HG02885 (cell line): ENCODE measurements at regions not wholly inside any gene's neighbourhood (a gene's known extent, or its start where the extent isn't known, plus 50 kb on each side); places are given as distances from the start of the nearest gene placed in this dataset.
"Not testable (repeated sequence)": the region's sequence is repeated elsewhere in the genome, so short reads cannot be mapped to it uniquely, and the experiment has no call there.

ENCODE experiments used
- ATAC-seq: cut with Tn5 transposase; IDR thresholded peaks from one replicate; pipeline ENCODE4 v1.9.1; 2021; ENCODE audit warnings: mild to moderate bottlenecking; ENCODE audit not compliant: unreplicated experiment, poor library complexity

DNA sequence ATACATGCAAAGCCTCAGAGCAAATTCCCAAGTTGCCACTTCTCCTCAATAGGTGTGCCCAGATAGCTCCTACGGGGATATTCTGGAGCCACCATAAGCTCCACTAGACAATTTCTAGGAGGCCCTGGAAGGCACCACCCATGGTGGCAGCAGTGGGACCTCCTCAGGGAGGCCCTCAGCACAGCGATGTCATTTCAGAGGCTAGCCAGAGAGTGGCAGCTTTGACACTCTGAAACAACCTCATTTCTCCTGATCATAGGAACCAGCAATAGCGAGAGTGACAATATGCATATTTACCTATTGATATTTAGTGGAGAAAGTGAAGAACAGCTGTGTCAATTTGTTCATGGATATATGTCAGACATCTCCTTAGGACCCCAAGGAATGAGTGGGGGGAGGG, 612.3 kb downstream of the SOX5 start:
- no peak for ATAC-seq

DNA sequence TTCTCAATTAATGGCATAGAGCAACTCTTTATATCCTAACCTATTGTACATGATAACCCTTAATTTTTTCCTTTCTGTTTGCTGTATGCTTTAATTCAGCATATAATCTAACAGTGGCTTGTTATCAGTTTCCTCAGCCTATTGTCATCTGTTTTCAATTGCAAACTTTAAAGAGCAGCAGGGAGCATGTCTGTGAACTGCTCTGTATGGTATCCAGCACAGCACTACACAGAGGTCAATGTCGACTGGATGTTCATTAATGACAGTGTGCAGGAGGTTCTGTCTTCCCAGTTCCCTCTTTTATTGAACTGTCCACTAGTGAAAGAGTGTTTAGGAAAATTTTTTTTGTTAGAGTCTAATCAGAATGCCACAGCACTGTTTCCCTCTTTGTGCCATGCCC, 609.1 kb downstream of the SOX5 start:
- no peak for ATAC-seq

GRCh38 chr12:23342407-23342806, 607.1 kb downstream of the SOX5 start:
- ATAC-seq, result no peak

DNA sequence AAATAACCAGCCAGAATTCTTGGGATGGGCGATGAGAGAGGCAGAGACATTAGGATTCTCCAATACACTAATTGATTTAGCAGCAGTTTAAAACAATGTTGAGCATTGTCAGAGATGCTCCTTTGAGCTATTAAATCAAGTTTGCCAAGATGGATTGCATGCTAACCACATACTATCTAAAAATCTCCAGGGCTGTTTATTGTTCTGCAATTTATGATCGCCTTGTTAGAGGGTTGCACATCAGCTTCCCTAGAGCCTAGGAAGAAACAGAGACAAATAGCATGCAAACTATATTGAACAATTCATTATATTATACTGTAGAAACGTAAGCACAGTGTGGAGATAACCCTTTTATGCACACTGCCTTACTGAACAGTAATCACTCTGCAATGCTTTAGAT, 599.9 kb downstream of the SOX5 start:
- no peak for ATAC-seq

DNA sequence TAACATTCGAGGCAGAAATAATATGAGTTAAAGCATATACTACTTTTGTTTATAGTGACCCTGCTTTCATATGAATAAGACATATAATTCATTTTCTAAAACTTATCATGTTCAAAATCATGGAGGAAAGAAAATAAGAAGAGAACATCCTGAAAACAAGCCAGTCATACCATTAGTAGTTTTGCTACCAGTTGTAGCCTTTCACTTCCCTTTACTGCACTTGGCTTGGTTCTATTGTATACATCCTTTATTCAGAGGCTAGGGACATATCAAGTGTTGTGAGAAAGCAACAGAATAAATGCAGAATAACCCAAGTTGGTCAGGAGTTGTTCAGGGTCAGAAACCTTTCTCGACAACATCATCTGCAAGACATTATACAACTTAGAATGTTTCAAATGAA, 598.7 kb downstream of the SOX5 start:
- ATAC-seq, result peak; percentile 78

DNA sequence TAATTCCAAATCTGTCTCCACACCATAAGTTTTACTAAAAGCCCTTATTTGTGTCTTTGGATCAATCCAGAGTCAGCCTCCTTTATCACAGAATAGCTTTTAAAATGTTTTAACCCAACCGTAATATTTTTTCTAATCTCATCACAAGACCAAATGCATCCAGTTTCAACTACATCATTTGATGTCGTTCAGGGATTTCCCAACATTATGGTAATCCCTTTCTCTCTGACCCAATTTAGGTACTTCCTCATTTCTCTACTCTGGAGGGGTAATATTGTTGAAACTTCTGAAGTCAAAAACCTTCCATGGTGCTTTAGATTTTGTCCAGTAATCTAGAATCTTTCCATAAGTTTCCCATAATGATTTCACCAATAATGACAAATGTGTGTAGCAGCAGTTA, 596.8 kb downstream of the SOX5 start:
- ATAC-seq, result no peak

DNA sequence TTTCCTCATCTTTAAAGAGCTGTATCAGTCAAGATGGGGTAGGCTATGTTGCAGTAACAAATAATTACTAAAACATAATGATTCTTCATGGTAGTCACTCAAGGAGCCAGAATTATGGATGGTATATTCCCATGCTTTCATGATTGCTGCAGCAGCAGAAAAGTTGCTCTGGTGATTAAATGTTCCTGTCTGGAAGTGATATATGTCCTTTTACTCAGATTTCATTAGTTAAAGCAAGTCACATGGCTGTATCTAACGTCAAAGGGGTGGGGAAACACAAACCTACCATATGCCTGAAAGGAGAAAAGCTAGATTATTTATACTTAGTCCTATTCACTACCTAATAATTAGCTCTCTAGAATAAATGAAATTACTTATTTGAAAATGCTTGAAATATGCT, 594.7 kb downstream of the SOX5 start:
- no peak for ATAC-seq

- no peak for ATAC-seq
Measured at GRCh38 chr12:23356440-23356839, 593.0 kb downstream of the SOX5 start.

- ATAC-seq, result no peak
Measured at GRCh38 chr12:23356927-23357708, 592.4 kb downstream of the SOX5 start.

GRCh38 chr12:23359975-23360701, 589.3 kb downstream of the SOX5 start:
- no peak for ATAC-seq

DNA sequence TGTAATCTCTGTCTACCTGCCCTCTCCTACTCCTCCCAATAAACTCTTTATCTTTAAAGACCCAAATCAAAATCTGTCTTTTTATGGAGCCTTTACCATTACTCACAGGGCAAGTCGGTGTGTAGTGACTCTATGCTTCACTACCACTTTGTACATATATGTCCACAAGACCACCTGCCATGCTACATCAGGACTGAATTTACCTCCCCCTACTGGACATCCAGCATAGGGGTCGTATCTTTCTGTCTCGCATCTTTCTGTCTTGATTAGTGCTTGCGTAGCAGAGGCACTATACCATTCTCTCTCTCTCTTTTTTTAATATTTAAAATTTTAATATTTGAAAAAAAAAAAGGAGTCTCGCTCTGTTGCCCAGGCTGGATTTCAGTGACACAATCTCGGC, 587.5 kb downstream of the SOX5 start:
- no peak for ATAC-seq

DNA sequence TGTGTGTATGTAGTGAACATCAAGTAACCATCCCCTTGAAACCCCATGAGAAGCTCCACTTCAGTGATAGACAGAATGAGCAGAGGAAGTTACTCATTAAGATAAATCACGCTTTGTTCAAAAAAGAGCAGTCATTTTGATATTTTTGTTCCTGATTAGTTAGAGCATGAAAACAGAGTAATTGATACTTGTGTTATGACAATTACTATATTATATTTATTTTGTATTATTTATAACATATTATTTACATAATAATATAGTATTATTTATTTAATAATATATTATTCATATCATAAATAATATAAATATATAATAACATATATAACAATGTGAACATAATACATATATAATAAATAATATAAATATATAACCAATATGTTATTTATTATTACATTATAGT, 580.9 kb downstream of the SOX5 start:
- no peak for ATAC-seq

- ATAC-seq, result no peak
Measured at GRCh38 chr12:23375621-23376020, 573.8 kb downstream of the SOX5 start.

GRCh38 chr12:23376238-23376637, 573.2 kb downstream of the SOX5 start:
- ATAC-seq, result no peak

GRCh38 chr12:23380419-23381100, 568.9 kb downstream of the SOX5 start:
- ATAC-seq, result no peak

- ATAC-seq, result not testable (repeated sequence)
Measured at GRCh38 chr12:23388898-23389297, 560.6 kb downstream of the SOX5 start.

DNA sequence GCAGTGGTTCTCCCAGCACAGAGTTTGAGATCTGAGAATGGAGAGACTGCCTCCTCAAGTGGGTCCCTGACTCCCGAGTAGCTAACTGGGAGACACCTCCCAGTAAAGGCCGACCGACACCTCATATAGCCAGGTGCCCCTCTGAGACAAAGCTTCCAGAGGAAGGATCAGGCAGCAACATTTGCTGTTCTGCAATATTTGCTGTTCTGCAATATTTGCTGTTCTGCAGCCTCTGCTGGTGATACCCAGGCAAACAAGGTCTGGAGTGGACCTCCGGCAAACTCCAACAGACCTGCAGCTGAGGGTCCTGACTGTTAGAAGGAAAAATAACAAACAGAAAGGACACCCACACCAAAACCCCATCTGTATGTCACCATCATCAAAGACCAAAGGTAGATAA, 560.2 kb downstream of the SOX5 start:
- not testable (repeated sequence) for ATAC-seq

DNA sequence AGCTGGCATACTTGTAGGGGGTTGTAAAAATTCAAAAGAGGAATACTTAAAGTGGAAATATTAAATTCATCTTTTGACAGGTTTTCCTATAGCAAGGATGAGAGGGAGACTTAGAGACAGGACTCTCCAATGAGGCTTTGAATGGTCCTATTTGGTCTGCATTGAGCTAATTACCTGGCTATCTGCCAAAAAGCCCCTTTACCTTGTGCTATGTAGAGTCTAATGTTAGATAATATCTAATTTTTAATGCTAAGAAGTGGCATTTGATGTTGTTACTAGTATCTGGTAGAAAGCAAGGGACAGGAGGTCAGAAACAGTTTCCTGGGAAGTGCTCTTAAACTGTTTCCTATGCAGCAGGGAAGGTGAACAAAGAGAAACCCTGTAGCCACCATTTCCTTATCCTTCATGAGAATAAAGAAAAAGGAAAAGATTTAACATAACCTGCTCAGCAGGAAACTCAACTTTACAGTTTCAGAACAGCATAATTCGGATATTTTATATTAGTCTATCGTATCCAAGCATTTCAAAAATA, 550.0 kb downstream of the SOX5 start:
- no peak for ATAC-seq

DNA sequence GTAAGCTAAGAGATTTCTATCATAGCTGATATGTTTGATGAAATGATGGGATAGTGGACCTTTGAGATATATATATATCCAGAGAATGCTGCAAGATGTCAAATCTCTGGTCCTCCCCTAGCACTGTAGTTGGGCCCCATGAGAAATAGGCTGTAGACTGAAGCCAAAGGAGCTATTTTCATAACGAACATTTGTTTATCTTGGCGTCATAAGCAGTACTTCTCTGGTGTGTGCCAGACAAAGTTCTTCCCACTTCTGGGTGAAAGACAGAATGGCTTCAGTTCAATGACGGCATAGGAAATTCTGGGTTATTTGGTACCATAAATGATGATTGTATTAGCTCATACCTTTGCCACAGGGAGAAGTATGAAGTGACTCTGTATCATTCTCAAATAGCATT, 534.3 kb downstream of the SOX5 start:
- ATAC-seq, result no peak

DNA sequence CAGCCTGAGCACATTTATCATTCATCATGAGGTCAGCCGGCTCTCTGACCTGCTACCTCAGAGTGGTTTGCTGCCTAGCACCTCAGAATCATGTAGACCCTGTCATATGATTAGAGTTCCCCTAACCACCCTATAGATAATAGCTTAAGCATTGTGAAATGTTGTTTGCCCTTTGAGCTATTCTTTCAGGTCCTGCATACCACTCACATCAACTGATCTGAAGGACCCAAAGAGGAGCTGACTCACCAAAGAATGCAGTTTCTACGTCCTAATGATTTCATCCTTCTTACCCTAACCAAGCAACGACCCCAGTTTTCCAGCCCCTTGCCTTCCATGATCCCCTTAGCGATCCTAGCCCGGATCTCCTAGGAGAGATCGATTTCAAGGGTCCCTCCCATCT, 527.9 kb downstream of the SOX5 start:
- ATAC-seq, result no peak

DNA sequence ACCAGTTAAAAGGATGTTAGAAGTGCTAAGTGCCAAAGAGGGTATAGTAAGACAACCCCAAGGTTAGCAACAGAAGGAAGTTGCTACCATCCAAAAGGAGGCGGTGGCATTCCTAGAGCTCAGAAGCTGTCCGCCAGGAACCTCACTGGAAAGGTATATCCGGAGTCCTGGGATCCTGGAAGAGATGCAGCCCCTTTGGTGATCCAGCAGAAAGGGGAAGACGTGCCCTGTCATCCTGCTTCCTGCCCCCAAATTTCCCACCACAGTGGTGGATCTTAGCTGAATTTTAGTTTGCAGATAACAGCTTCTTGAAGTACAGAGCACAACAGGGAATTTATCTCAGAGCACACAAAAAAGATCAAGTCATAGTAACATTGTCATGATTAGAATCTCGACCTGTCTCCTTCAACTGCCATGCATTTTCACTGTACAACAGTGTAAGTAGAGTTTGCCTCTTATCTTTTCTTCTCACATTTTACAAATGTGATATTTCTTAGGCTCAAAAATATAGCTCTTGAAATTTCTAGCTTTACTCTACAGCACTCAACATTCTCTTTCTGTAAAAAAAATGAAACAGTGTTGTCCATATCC, 526.3 kb downstream of the SOX5 start:
- no peak for ATAC-seq
